ENCODE measurements at regions not wholly inside any gene's neighbourhood (a gene's known extent, or its start where the extent isn't known, plus 50 kb on each side); places are given as distances from the start of the nearest gene placed in this dataset.

DNA sequence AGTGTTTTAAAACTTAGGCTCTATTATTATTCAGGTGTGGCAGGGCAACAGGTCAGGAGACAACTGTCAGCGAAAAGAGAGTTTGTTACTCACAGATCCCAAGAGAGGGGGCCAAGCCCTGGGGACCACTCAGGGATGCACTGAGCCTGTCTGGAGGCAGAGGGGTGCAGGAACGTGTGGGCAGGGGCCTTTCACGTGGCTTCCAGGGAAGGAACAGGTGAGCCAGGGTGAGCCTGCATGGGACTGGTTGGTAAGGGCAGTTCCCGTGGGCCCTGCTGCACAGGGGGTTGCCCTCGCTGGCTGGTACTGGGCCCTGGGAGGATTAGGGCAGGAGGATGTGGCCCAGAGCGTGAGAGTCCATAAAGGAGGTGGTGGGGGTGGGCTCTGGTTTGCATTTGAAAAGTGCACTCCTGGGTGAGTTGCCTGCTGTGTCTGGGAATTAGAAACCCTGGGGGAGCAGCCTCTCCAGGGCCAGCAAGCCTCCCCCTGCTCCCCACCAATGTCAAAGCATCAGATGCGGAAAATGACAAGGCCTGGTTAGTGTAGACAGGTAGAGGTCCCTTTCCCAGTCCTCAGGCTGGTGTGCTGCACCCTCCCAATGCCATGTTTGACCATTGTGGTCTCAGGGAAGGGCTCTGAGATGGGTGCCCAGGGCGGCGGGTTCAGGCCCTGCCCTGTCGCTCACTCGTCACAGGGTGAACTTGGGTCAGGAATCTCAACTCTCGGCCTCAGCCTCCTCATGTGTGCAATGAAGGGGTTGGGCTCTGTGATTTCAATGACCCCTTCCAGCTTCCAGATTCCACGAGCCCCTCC lies 127.4 kb upstream of the RPS6KA2 start:
- TF ChIP-seq, protein P1, sequence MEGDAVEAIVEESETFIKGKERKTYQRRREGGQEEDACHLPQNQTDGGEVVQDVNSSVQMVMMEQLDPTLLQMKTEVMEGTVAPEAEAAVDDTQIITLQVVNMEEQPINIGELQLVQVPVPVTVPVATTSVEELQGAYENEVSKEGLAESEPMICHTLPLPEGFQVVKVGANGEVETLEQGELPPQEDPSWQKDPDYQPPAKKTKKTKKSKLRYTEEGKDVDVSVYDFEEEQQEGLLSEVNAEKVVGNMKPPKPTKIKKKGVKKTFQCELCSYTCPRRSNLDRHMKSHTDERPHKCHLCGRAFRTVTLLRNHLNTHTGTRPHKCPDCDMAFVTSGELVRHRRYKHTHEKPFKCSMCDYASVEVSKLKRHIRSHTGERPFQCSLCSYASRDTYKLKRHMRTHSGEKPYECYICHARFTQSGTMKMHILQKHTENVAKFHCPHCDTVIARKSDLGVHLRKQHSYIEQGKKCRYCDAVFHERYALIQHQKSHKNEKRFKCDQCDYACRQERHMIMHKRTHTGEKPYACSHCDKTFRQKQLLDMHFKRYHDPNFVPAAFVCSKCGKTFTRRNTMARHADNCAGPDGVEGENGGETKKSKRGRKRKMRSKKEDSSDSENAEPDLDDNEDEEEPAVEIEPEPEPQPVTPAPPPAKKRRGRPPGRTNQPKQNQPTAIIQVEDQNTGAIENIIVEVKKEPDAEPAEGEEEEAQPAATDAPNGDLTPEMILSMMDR (conservative IDR thresholded peaks at IDR 0.05; ENCODE audit: low read length): no peak
- TF ChIP-seq EZH2phosphoT487 (IDR thresholded peaks at IDR 0.05; ENCODE audit: borderline replicate concordance, low read depth, low read length): no peak
